IMR-90 (cell line): ENCODE measurements at regions not wholly inside any gene's neighbourhood (a gene's known extent, or its start where the extent isn't known, plus 50 kb on each side); places are given as distances from the start of the nearest gene placed in this dataset.

ENCODE experiments used
- ATAC-seq: fragments of 200-7000 bp; cut with Tn5 transposase; 2 replicates; pipeline ENCODE4 v1.9.1; 2020; ENCODE audit warnings: low read depth, mild to moderate bottlenecking, moderate library complexity
- BruUV-seq: library from RNA; stranded (reverse); fragments of 400-500 nt; replicated peaks from 2 replicates; lab custom pipeline; 2021; lab: Mats Ljungman, UMichigan
- CTCF ChIA-PET: fragments of 300-600 bp; formaldehyde crosslinking; extraction: SDS; loops from one replicate; lab custom pipeline; 2021; ENCODE audit warnings: antibody characterized with exemption; lab: Yijun Ruan, JAX
- POLR2A ChIA-PET: fragments of 300-600 bp; sonication (Branson Sonifier 250); formaldehyde crosslinking; loops from one replicate; lab custom pipeline; 2022; ENCODE audit warnings: antibody characterized with exemption; ENCODE audit not compliant: unreplicated experiment; lab: Charles Lee
- DNase-seq: peaks from one replicate; pipeline ENCODE4 v3.0.0; 2013
- H2AFZ ChIP-seq: replicated peaks from 2 replicates; pipeline ENCODE3; 2013; ENCODE audit warnings: low read length, mild to moderate bottlenecking; ENCODE audit not compliant: poor library complexity
- H2AK5ac ChIP-seq: 2 replicates; pipeline ENCODE4 v1.6.1; 2013; ENCODE audit warnings: low read depth, low read length, inconsistent platforms
- H2AK9ac ChIP-seq: replicated peaks from 2 replicates; pipeline ENCODE3; 2013; ENCODE audit warnings: mild to moderate bottlenecking, low read depth, low read length, moderate library complexity; ENCODE audit not compliant: poor library complexity
- H2BK120ac ChIP-seq: 2 replicates; pipeline ENCODE4 v1.6.1; 2013; ENCODE audit warnings: low read depth, low read length, inconsistent platforms
- H2BK15ac ChIP-seq: 3 replicates; pipeline ENCODE4 v1.6.1; 2013; ENCODE audit warnings: low read depth, low read length, inconsistent platforms
- H2BK20ac ChIP-seq: 2 replicates; pipeline ENCODE4 v1.6.1; 2013; ENCODE audit warnings: low read depth, mild to moderate bottlenecking, inconsistent platforms, low read length, moderate library complexity
- H2BK5ac ChIP-seq: 2 replicates; pipeline ENCODE4 v1.6.1; 2013; ENCODE audit warnings: mild to moderate bottlenecking, low read depth, low read length, inconsistent platforms; ENCODE audit not compliant: poor library complexity, severe bottlenecking
- H3K14ac ChIP-seq: replicated peaks from 2 replicates; pipeline ENCODE4 v1.6.1; 2013; ENCODE audit warnings: low read depth, low read length, inconsistent platforms
- H3K18ac ChIP-seq: 2 replicates; pipeline ENCODE4 v1.6.1; 2013; ENCODE audit warnings: low read depth, low read length, control low read depth
- H3K23ac ChIP-seq: 2 replicates; pipeline ENCODE4 v1.6.1; 2013; ENCODE audit warnings: low read depth, low read length, inconsistent platforms
- H3K27ac ChIP-seq: 2 replicates; pipeline ENCODE4 v1.5.1; 2013; ENCODE audit warnings: mild to moderate bottlenecking, control low read depth, low read length; ENCODE audit not compliant: insufficient read depth
- H3K27me3 ChIP-seq: 2 replicates; pipeline ENCODE4 v1.6.1; 2013; ENCODE audit warnings: low read length; ENCODE audit not compliant: control insufficient read depth, insufficient read depth
- H3K36me3 ChIP-seq: 2 replicates; pipeline ENCODE4 v1.6.1; 2013; ENCODE audit warnings: low read length, mixed read lengths; ENCODE audit not compliant: control insufficient read depth, insufficient read depth
- H3K4ac ChIP-seq: 2 replicates; pipeline ENCODE4 v1.6.1; 2013; ENCODE audit warnings: low read depth, low read length, inconsistent platforms
- H3K4me1 ChIP-seq: 2 replicates; pipeline ENCODE4 v1.6.1; 2013; ENCODE audit warnings: low read length, mixed read lengths; ENCODE audit not compliant: control insufficient read depth, insufficient read depth
- H3K4me2 ChIP-seq: 2 replicates; pipeline ENCODE4 v1.6.1; 2013; ENCODE audit warnings: low read depth, mild to moderate bottlenecking, control low read depth, low read length, moderate library complexity
- H3K4me3 ChIP-seq: 2 replicates; pipeline ENCODE4 v1.5.1; 2013; ENCODE audit warnings: low read depth, mild to moderate bottlenecking, control low read depth, low read length, moderate library complexity; ENCODE audit not compliant: insufficient read depth
- H3K56ac ChIP-seq: 2 replicates; pipeline ENCODE4 v1.6.1; 2013; ENCODE audit warnings: low read length, inconsistent platforms; ENCODE audit not compliant: insufficient read depth; ENCODE audit errors: extremely low read depth
- H3K79me1 ChIP-seq, 2 experiments: 2 replicates each; pipeline ENCODE4 v1.6.1; 2013; ENCODE audit warnings: low read length in 2 of 2, inconsistent platforms in 1 of 2, low read depth in 1 of 2
- H3K9ac ChIP-seq: 2 replicates; pipeline ENCODE4 v1.6.1; 2013; ENCODE audit warnings: low read depth, low read length, control low read depth
- H3K9me1 ChIP-seq: 2 replicates; pipeline ENCODE4 v1.6.1; 2013; ENCODE audit warnings: low read length, inconsistent platforms; ENCODE audit not compliant: insufficient read depth
- H3K9me3 ChIP-seq: 2 replicates; pipeline ENCODE4 v1.6.1; 2013; ENCODE audit warnings: low read length; ENCODE audit not compliant: control insufficient read depth, insufficient read depth
- H4K20me1 ChIP-seq: 2 replicates; pipeline ENCODE4 v1.6.1; 2013; ENCODE audit warnings: low read length, inconsistent platforms; ENCODE audit not compliant: insufficient read depth
- H4K5ac ChIP-seq: 2 replicates; pipeline ENCODE4 v1.6.1; 2013; ENCODE audit warnings: mild to moderate bottlenecking, low read depth, low read length, control low read depth
- H4K8ac ChIP-seq, 2 experiments: 2 replicates each; pipeline ENCODE4 v1.6.1; 2013; ENCODE audit warnings: low read depth in 2 of 2, low read length in 2 of 2, control low read depth in 1 of 2, inconsistent platforms in 1 of 2
- H4K91ac ChIP-seq: 2 replicates; pipeline ENCODE4 v1.6.1; 2013; ENCODE audit warnings: low read depth, low read length, inconsistent platforms; ENCODE audit not compliant: insufficient read depth
- CEBPB ChIP-seq: IDR thresholded peaks from 2 replicates; pipeline ENCODE4 v1.6.1; 2012; ENCODE audit warnings: low read depth, low read length, improper control_type of control experiment
- RAD21 ChIP-seq: IDR thresholded peaks from 2 replicates; pipeline ENCODE4 v1.6.1; 2012; ENCODE audit warnings: low read length, improper control_type of control experiment
- RFX5 ChIP-seq: IDR thresholded peaks from 2 replicates; pipeline ENCODE4 v1.8.0; 2012; ENCODE audit warnings: low read depth, mild to moderate bottlenecking, low read length, moderate library complexity
- SMC3 ChIP-seq: fragments of 150-350 bp; IDR thresholded peaks from 2 replicates; pipeline ENCODE4 v1.6.1; 2016; ENCODE audit warnings: low read depth, mild to moderate bottlenecking, antibody characterized with exemption, low read length, moderate library complexity
- WGBS, 2 experiments: methylation state at CpG; one replicate each; pipeline versions ENCODE4 v1.1.5 to v1.1.7; 2013; ENCODE audit warnings: missing lambda C conversion rate in 2 of 2; ENCODE audit not compliant: insufficient read length in 1 of 2; ENCODE audit errors: extremely low coverage in 2 of 2; 5-methylcytosine and 5-hydroxymethylcytosine counted together
- dilution Hi-C: fragments of 300-500 bp; cut with HindIII; formaldehyde crosslinking; loops from one replicate; pipeline ENCODE4 v1.14.3; 2018; ENCODE audit warnings: low sequenced_read_pairs; ENCODE audit not compliant: unreplicated experiment
- in situ Hi-C: fragments of 300-500 bp; cut with MboI; formaldehyde crosslinking; loops from 3 replicates; pipeline ENCODE4 v1.14.3; 2019; ENCODE audit warnings: low sequenced_read_pairs, inconsistent platforms, mixed read lengths
- intact Hi-C: fragments of 100-400 bp; cut with micrococcal nuclease; formaldehyde crosslinking; loops from 2 replicates; pipeline ENCODE4 v1.10.0; 2022
- TF ChIP-seq, protein P1 (sequence below): fragments of 150-350 bp; IDR thresholded peaks from 2 replicates; pipeline ENCODE4 v1.6.1; 2017; ENCODE audit warnings: mild to moderate bottlenecking, antibody characterized with exemption, low read length, low read depth
- TF ChIP-seq, protein P2 (sequence below): fragments of 150-350 bp; IDR thresholded peaks from 2 replicates; pipeline ENCODE4 v1.6.1; 2016; ENCODE audit warnings: low read depth, mild to moderate bottlenecking, low read length, moderate library complexity, borderline replicate concordance
- TF ChIP-seq, protein P3 (sequence below): conservative IDR thresholded peaks from 2 replicates; pipeline ENCODE4 v1.5.1; 2012; ENCODE audit warnings: mild to moderate bottlenecking, low read depth, low read length, improper control_type of control experiment

DNA sequence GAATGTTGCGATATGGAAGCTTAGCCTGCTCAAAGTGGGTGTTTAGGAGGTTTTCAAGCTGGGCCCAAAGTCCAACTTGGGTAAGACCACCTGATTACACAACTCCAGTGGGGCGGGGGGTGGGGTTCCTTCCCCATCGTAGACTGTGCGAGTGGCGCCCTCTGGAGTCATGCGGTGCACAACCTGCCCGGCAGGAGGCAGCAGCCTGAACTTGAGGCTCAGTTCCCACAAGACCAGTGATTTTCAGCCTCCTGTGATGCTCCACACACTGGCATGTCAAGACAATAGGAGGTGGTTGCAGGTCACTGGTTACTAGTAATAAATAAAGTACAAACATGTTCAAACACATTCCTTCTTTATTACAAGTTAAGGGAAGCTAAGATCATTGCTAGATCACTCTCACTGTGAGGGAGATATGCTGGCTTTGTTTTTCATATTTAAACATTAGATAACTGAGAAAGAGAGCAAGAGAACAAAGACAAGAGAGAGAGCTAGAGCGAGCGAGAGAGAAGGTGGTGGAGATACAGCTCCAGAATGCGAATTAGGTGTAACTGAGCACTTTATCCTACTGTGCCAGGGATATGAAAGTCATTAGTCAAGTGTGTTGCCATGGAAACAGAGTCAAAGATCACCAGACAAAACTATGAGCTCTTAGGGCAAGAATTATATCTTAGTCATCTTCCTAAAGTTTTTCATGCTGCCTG, 97.4 kb upstream of the BMPER start:
- no peak overlapping the region for H2AK9ac ChIP-seq
- H3K36me3 ChIP-seq: no peaks in the 10 kb centered on the region
- ChIA-PET CTCF (interaction anchor here (0.6 to 1.9 kb wide), 12 partner anchors 8 to 473 kb away, joined by 3 to 6 read pairs (median 4); no protein-coding TSS in a partner anchor), POLR2A (interaction anchor here (0.5 kb wide), 1 partner anchor 97 kb away, joined by 5 read pairs; no protein-coding TSS in a partner anchor)
- peak overlapping the region; percentile 24 for H2BK5ac ChIP-seq
- no peak overlapping the region for H3K14ac ChIP-seq
- peak; percentile 31 for ATAC-seq
- H2AK5ac ChIP-seq: no peak overlapping the region; the same call in 1 of the 2 replicates
- TF ChIP-seq, protein P1, sequence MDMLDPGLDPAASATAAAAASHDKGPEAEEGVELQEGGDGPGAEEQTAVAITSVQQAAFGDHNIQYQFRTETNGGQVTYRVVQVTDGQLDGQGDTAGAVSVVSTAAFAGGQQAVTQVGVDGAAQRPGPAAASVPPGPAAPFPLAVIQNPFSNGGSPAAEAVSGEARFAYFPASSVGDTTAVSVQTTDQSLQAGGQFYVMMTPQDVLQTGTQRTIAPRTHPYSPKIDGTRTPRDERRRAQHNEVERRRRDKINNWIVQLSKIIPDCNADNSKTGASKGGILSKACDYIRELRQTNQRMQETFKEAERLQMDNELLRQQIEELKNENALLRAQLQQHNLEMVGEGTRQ: no peak
- TF ChIP-seq, protein P2, sequence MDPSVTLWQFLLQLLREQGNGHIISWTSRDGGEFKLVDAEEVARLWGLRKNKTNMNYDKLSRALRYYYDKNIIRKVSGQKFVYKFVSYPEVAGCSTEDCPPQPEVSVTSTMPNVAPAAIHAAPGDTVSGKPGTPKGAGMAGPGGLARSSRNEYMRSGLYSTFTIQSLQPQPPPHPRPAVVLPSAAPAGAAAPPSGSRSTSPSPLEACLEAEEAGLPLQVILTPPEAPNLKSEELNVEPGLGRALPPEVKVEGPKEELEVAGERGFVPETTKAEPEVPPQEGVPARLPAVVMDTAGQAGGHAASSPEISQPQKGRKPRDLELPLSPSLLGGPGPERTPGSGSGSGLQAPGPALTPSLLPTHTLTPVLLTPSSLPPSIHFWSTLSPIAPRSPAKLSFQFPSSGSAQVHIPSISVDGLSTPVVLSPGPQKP: no peak
- peak; percentile 45 for TF ChIP-seq RAD21
- TF ChIP-seq SMC3: 0 out of 2 replicates have a peak, but pooled peaks have one; percentile 20
- TF ChIP-seq, protein P3, sequence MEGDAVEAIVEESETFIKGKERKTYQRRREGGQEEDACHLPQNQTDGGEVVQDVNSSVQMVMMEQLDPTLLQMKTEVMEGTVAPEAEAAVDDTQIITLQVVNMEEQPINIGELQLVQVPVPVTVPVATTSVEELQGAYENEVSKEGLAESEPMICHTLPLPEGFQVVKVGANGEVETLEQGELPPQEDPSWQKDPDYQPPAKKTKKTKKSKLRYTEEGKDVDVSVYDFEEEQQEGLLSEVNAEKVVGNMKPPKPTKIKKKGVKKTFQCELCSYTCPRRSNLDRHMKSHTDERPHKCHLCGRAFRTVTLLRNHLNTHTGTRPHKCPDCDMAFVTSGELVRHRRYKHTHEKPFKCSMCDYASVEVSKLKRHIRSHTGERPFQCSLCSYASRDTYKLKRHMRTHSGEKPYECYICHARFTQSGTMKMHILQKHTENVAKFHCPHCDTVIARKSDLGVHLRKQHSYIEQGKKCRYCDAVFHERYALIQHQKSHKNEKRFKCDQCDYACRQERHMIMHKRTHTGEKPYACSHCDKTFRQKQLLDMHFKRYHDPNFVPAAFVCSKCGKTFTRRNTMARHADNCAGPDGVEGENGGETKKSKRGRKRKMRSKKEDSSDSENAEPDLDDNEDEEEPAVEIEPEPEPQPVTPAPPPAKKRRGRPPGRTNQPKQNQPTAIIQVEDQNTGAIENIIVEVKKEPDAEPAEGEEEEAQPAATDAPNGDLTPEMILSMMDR: peak; percentile 50
- peak; percentile 33; the same call in 1 of the 2 replicates for TF ChIP-seq CEBPB
- TF ChIP-seq RFX5: no peak
- no peak overlapping the region for H3K4me3 ChIP-seq
- no peaks in the 10 kb centered on the region for H3K79me1 ChIP-seq
- H3K56ac ChIP-seq: no peak overlapping the region
- dilution Hi-C loops (no loop called here), in situ Hi-C loops (no loop called here), intact Hi-C loops (loop anchor here (5.0 kb wide), 2 partner anchors 79 to 94 kb away; no protein-coding TSS in a partner anchor)
- no peak overlapping the region for H2AFZ ChIP-seq
- BruUV-seq: no TSS peak
- peaks cover 12% of the 10 kb centered on the region for H3K4me1 ChIP-seq
- no peak overlapping the region for H3K18ac ChIP-seq
- no peaks in the 10 kb centered on the region for H3K9me1 ChIP-seq
- DNase-seq: peak; percentile 74
- H4K5ac ChIP-seq: 0 out of 2 replicates have a peak overlapping the region, but pooled peaks have one; percentile 25
- no peak overlapping the region for H2BK15ac ChIP-seq
- H3K27me3 ChIP-seq: no peaks in the 10 kb centered on the region; the same call in 1 of the 2 replicates
- H4K91ac ChIP-seq: no peak overlapping the region
- 90% methylated on average over 2 of the region's 10 CpGs; no CpG with 5 or more reads in 1 of the 2 experiments for WGBS, 2 experiments
- H3K9me3 ChIP-seq: no peaks in the 10 kb centered on the region
- H3K9ac ChIP-seq: no peak overlapping the region
- H2BK120ac ChIP-seq: no peak overlapping the region
- H3K4ac ChIP-seq: no peak overlapping the region
- H4K20me1 ChIP-seq: no peaks in the 10 kb centered on the region
- H3K27ac ChIP-seq: no peak overlapping the region
- peak overlapping the region; percentile 21; the same call in 1 of the 2 replicates for H3K4me2 ChIP-seq
- H2BK20ac ChIP-seq: no peak overlapping the region
- no peak overlapping the region for H3K23ac ChIP-seq
- 0 out of 4 replicates have a peak overlapping the region, but pooled peaks of 1 of the 2 experiments have one; percentile 16 for H4K8ac ChIP-seq
